Loucy (cell line): ENCODE measurements at regions not wholly inside any gene's neighbourhood (a gene's known extent, or its start where the extent isn't known, plus 50 kb on each side); places are given as distances from the start of the nearest gene placed in this dataset.

Source experiments
- EZH2phosphoT487 ChIP-seq: fragments of 200-600 bp; IDR thresholded peaks from 2 replicates; pipeline ENCODE4 v1.6.1; 2018; ENCODE audit warnings: antibody characterized with exemption, mild to moderate bottlenecking, moderate library complexity, borderline replicate concordance
- TF ChIP-seq, protein P1 (sequence below): fragments of 200-600 bp; sonication (generic); conservative IDR thresholded peaks from 2 replicates; pipeline ENCODE4 v1.5.1; 2014; ENCODE audit warnings: mild to moderate bottlenecking, antibody characterized with exemption, low read length

GRCh38 chr4:127007305-127007704, 625.5 kb upstream of the INTU start:
- TF ChIP-seq, protein P1, sequence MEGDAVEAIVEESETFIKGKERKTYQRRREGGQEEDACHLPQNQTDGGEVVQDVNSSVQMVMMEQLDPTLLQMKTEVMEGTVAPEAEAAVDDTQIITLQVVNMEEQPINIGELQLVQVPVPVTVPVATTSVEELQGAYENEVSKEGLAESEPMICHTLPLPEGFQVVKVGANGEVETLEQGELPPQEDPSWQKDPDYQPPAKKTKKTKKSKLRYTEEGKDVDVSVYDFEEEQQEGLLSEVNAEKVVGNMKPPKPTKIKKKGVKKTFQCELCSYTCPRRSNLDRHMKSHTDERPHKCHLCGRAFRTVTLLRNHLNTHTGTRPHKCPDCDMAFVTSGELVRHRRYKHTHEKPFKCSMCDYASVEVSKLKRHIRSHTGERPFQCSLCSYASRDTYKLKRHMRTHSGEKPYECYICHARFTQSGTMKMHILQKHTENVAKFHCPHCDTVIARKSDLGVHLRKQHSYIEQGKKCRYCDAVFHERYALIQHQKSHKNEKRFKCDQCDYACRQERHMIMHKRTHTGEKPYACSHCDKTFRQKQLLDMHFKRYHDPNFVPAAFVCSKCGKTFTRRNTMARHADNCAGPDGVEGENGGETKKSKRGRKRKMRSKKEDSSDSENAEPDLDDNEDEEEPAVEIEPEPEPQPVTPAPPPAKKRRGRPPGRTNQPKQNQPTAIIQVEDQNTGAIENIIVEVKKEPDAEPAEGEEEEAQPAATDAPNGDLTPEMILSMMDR: no peak
- TF ChIP-seq EZH2phosphoT487: no peak
